ENCODE measurements at regions not wholly inside any gene's neighbourhood (a gene's known extent, or its start where the extent isn't known, plus 50 kb on each side); places are given as distances from the start of the nearest gene placed in this dataset.

DNA sequence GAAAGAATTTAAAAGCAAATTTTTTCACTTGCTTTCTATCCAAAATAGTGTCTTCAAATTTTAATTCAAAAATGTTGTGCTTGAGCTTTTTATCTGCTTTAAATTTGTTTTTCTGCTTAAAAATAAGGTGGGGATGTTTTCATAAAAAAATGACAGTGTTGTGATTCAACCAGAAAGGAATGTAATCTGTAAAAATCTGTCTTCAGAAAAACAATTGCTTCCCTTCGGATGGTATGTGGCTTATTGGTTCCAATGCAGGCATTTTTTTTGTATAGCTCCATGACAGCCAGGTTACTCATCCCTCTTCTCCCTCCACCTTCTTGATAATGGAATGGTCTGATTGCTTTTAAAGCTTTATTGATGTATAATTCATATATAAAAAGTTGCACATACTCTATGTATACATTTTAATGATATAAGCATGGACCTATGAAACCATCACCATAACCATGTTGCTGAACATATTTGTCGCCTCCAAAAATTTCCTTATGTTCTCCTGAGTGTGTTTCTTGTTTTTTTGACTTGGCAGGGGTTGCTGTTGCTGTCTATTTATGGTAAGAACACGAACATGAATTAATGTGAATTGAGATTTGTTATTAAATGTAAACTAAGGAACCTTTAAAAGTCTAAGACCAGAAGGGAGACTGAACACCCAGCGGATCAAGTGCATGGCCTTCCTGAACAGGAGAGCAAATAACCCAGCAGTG lies 363.7 kb upstream of the SPHKAP start:
- TF ChIP-seq, protein P1, sequence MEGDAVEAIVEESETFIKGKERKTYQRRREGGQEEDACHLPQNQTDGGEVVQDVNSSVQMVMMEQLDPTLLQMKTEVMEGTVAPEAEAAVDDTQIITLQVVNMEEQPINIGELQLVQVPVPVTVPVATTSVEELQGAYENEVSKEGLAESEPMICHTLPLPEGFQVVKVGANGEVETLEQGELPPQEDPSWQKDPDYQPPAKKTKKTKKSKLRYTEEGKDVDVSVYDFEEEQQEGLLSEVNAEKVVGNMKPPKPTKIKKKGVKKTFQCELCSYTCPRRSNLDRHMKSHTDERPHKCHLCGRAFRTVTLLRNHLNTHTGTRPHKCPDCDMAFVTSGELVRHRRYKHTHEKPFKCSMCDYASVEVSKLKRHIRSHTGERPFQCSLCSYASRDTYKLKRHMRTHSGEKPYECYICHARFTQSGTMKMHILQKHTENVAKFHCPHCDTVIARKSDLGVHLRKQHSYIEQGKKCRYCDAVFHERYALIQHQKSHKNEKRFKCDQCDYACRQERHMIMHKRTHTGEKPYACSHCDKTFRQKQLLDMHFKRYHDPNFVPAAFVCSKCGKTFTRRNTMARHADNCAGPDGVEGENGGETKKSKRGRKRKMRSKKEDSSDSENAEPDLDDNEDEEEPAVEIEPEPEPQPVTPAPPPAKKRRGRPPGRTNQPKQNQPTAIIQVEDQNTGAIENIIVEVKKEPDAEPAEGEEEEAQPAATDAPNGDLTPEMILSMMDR (IDR thresholded peaks at IDR 0.05): no peak
- TF ChIP-seq POLR2AphosphoS5 (IDR thresholded peaks at IDR 0.05) (no peak), POLR2A (IDR thresholded peaks at IDR 0.05) (no peak)
